CD14-positive monocyte (primary cell): ENCODE measurements at regions not wholly inside any gene's neighbourhood (a gene's known extent, or its start where the extent isn't known, plus 50 kb on each side); places are given as distances from the start of the nearest gene placed in this dataset.

Experiments
- DNase-seq, 3 donors: peaks; one replicate each; pipeline ENCODE4 v3.0.0-alpha.2; 2011 to 2022
- H2AFZ ChIP-seq: 2 replicates; pipeline ENCODE4 v1.6.0; 2012; ENCODE audit warnings: mild to moderate bottlenecking, low read depth, low read length, inconsistent platforms; ENCODE audit not compliant: insufficient read depth, poor library complexity, severe bottlenecking
- H3K27ac ChIP-seq, 2 donors: 1 replicate in 1 of 2; 2 replicates in 1 of 2; pipeline ENCODE4 v1.5.1; 2012 to 2013; ENCODE audit warnings: low read length in 2 of 2, control low read depth in 1 of 2, inconsistent platforms in 1 of 2, low read depth in 1 of 2, mild to moderate bottlenecking in 1 of 2
- H3K27me3 ChIP-seq, 2 donors: one replicate each; pipeline versions ENCODE4 v1.6.0 to v1.6.1; 2011 to 2013; ENCODE audit warnings: low read length in 2 of 2; ENCODE audit not compliant: control insufficient read depth in 2 of 2, insufficient read depth in 2 of 2
- H3K36me3 ChIP-seq, 2 donors: replicated peaks in 1 of 2; 1 replicate in 1 of 2; 2 replicates in 1 of 2; pipeline versions ENCODE4 v1.5.1 to v1.6.1; 2012 to 2013; ENCODE audit warnings: low read length in 2 of 2, control low read depth in 1 of 2, inconsistent platforms in 1 of 2, mild to moderate bottlenecking in 1 of 2; ENCODE audit not compliant: insufficient read depth in 2 of 2, control insufficient read depth in 1 of 2
- H3K4me1 ChIP-seq, 2 donors: 1 replicate in 1 of 2; 2 replicates in 1 of 2; pipeline versions ENCODE4 v1.5.1 to v1.6.1; 2012 to 2013; ENCODE audit warnings: low read length in 2 of 2, control low read depth in 1 of 2, inconsistent platforms in 1 of 2, mild to moderate bottlenecking in 1 of 2, moderate library complexity in 1 of 2; ENCODE audit not compliant: insufficient read depth in 2 of 2, control insufficient read depth in 1 of 2
- H3K4me2 ChIP-seq: replicated peaks from 2 replicates; pipeline ENCODE3; 2012; ENCODE audit warnings: low read length, moderate library complexity, mild to moderate bottlenecking; ENCODE audit not compliant: poor library complexity, severe bottlenecking; ENCODE audit errors: extremely low read depth
- H3K4me3 ChIP-seq, 3 experiments: fragments of 200-600 bp in 1 of 3; sonication (generic) in 1 of 3; replicated peaks in 1 of 3; 1 replicate in 2 of 3; 2 replicates in 1 of 3; pipeline ENCODE4 v1.5.1; 2011 to 2013; ENCODE audit warnings: low read length in 3 of 3, mild to moderate bottlenecking in 3 of 3, control low read depth in 2 of 3, low read depth in 2 of 3, inconsistent platforms in 1 of 3, moderate library complexity in 1 of 3
- H3K79me2 ChIP-seq: 2 replicates; pipeline ENCODE4 v1.6.0; 2012; ENCODE audit warnings: mild to moderate bottlenecking, control low read depth, inconsistent platforms, low read length, moderate library complexity; ENCODE audit not compliant: insufficient read depth
- H3K9ac ChIP-seq: 2 replicates; pipeline ENCODE4 v1.6.0; 2017; ENCODE audit warnings: low read length, mild to moderate bottlenecking; ENCODE audit not compliant: insufficient read depth, poor library complexity, severe bottlenecking
- H3K9me3 ChIP-seq, 2 donors: replicated peaks in 1 of 2; 1 replicate in 1 of 2; 2 replicates in 1 of 2; pipeline versions ENCODE4 v1.5.1 to v1.6.1; 2012 to 2013; ENCODE audit warnings: low read length in 2 of 2, control low read depth in 1 of 2; ENCODE audit not compliant: control insufficient read depth in 1 of 2, insufficient read depth in 1 of 2
- H4K20me1 ChIP-seq: 2 replicates; pipeline ENCODE4 v1.6.0; 2012; ENCODE audit warnings: mild to moderate bottlenecking, low read length, control low read depth, moderate library complexity; ENCODE audit not compliant: insufficient read depth
- H3K27ac Mint-ChIP-seq, 7 donors: one replicate each; pipeline ENCODE4 v1.8.0; 2020; ENCODE audit warnings: mild to moderate bottlenecking in 7 of 7, mixed read lengths in 7 of 7, moderate library complexity in 6 of 7, inconsistent platforms in 2 of 7
- H3K27me3 Mint-ChIP-seq, 3 donors: one replicate each; pipeline ENCODE4 v1.8.0; 2021 to 2022; ENCODE audit warnings: low read depth in 3 of 3, mild to moderate bottlenecking in 3 of 3, mixed read lengths in 3 of 3, moderate library complexity in 3 of 3, inconsistent platforms in 1 of 3
- H3K36me3 Mint-ChIP-seq, 2 donors: one replicate each; pipeline ENCODE4 v1.8.0; 2020; ENCODE audit warnings: mixed read lengths in 2 of 2, inconsistent platforms in 1 of 2, mild to moderate bottlenecking in 1 of 2
- H3K4me1 Mint-ChIP-seq: one replicate; pipeline ENCODE4 v1.8.0; 2020; ENCODE audit warnings: mild to moderate bottlenecking, mixed read lengths
- H3K4me3 Mint-ChIP-seq, 2 donors: one replicate each; pipeline ENCODE4 v1.8.0; 2020; ENCODE audit warnings: mild to moderate bottlenecking in 2 of 2, mixed read lengths in 2 of 2, moderate library complexity in 1 of 2
- H3K9me3 Mint-ChIP-seq, 7 donors: one replicate each; pipeline ENCODE4 v1.8.0; 2020 to 2022; ENCODE audit warnings: mixed read lengths in 7 of 7, mild to moderate bottlenecking in 6 of 7, moderate library complexity in 6 of 7, inconsistent platforms in 2 of 7
- WGBS: methylation state at CpG from one replicate; pipeline ENCODE4 v1.1.5; 2013; ENCODE audit warnings: missing lambda C conversion rate; ENCODE audit not compliant: insufficient coverage; 5-methylcytosine and 5-hydroxymethylcytosine counted together
- intact Hi-C, 2 donors: fragments of 100-400 bp; cut with micrococcal nuclease; formaldehyde crosslinking; loops; one replicate each; pipeline versions ENCODE4 v1.15.0 to v1.15.1; 2023
- TF ChIP-seq, protein P1 (sequence below): fragments of 200-600 bp; IDR thresholded peaks from one replicate; pipeline ENCODE4 v1.8.0; 2022; ENCODE audit warnings: antibody characterized with exemption, mild to moderate bottlenecking

DNA sequence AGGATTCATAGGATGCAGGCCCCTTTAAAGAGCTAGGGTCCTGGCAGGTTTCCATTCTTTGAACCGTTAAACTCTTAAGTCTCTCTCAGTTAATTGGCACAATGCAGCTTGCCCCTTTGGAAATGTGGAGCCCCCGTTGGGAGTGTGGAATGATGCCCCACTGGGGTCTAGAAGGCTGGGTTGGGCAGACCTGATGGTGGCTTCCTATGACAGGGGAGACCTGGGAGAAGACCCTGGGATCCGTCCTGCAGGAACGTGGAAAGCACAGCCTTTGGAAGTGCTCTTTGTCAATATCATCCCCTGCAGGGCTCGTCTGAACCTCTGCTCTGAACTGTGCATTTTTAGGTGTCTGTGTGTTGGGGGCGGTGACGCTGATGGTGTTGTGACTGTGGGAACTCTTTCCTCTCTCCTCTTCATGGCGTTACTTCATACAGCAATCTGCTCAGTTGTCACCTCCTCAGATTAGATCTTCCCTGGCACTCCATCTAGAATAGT is 190.6 kb downstream of the MYCN start:
- H3K9me3 ChIP-seq = no peaks in the 10 kb centered on the region
- H3K4me2 ChIP-seq = no peak overlapping the region
- no peaks in the 10 kb centered on the region for H3K27me3 ChIP-seq
- TF ChIP-seq, protein P1, sequence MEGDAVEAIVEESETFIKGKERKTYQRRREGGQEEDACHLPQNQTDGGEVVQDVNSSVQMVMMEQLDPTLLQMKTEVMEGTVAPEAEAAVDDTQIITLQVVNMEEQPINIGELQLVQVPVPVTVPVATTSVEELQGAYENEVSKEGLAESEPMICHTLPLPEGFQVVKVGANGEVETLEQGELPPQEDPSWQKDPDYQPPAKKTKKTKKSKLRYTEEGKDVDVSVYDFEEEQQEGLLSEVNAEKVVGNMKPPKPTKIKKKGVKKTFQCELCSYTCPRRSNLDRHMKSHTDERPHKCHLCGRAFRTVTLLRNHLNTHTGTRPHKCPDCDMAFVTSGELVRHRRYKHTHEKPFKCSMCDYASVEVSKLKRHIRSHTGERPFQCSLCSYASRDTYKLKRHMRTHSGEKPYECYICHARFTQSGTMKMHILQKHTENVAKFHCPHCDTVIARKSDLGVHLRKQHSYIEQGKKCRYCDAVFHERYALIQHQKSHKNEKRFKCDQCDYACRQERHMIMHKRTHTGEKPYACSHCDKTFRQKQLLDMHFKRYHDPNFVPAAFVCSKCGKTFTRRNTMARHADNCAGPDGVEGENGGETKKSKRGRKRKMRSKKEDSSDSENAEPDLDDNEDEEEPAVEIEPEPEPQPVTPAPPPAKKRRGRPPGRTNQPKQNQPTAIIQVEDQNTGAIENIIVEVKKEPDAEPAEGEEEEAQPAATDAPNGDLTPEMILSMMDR = no peak
- DNase-seq = no peak
- H3K27ac ChIP-seq = no peak overlapping the region
- 91% methylated on average over 4 of the region's 8 CpGs for WGBS
- H4K20me1 ChIP-seq = no peaks in the 10 kb centered on the region
- Mint-ChIP-seq H3K4me1 (no peaks in the 10 kb centered on the region), H3K9me3 (peaks cover 0 to 8% (median 4%) of the 10 kb centered on the region in 7 donors), H3K4me3 (no peak overlapping the region), H3K36me3 (no peaks in the 10 kb centered on the region), H3K27me3 (peaks cover 0 to 2% (median 0%) of the 10 kb centered on the region in 3 donors), H3K27ac (no peak overlapping the region)
- H2AFZ ChIP-seq = no peak overlapping the region
- intact Hi-C loops = no loop called here
- no peaks in the 10 kb centered on the region for H3K79me2 ChIP-seq
- no peak overlapping the region for H3K9ac ChIP-seq
- no peaks in the 10 kb centered on the region for H3K36me3 ChIP-seq
- no peaks in the 10 kb centered on the region for H3K4me1 ChIP-seq
- no peak overlapping the region for H3K4me3 ChIP-seq

DNA sequence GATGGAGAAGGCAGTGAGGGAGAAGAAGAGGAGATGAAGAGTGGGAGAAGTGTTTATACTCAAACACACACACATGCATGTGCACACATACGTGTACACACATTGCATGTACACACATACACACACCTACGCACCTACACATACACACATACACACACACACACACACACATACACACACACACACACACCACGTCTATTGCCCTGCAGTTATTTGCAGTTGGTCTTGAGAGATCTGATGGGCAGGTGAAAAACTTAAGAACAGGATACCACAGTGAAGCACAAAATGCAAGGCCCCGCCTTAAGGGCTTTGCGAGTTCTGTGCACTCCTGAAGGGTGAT is 190.2 kb downstream of the MYCN start:
- no peaks in the 10 kb centered on the region for H3K36me3 ChIP-seq
- no peaks in the 10 kb centered on the region for H3K79me2 ChIP-seq
- no peak overlapping the region for H3K9ac ChIP-seq
- no peaks in the 10 kb centered on the region for H3K4me1 ChIP-seq
- DNase-seq = no peak
- 94% methylated on average over 2 of the region's 5 CpGs for WGBS
- H4K20me1 ChIP-seq = no peaks in the 10 kb centered on the region
- no peak overlapping the region for H2AFZ ChIP-seq
- intact Hi-C loops = no loop called here
- H3K4me3 ChIP-seq = no peak overlapping the region
- no peaks in the 10 kb centered on the region for H3K36me3 Mint-ChIP-seq
- no peaks in the 10 kb centered on the region for H3K27me3 ChIP-seq
- no peak overlapping the region for H3K27ac Mint-ChIP-seq
- no peak overlapping the region for H3K4me2 ChIP-seq
- no peak overlapping the region for H3K4me3 Mint-ChIP-seq
- H3K4me1 Mint-ChIP-seq = no peaks in the 10 kb centered on the region
- H3K27me3 Mint-ChIP-seq = peaks cover 0 to 2% (median 0%) of the 10 kb centered on the region in 3 donors
- TF ChIP-seq, protein P1 = no peak
- peaks cover 0 to 8% (median 4%) of the 10 kb centered on the region in 7 donors for H3K9me3 Mint-ChIP-seq
- no peak overlapping the region for H3K27ac ChIP-seq
- no peaks in the 10 kb centered on the region for H3K9me3 ChIP-seq
